Neural progenitor cell (in vitro differentiated cells): ENCODE measurements at regions not wholly inside any gene's neighbourhood (a gene's known extent, or its start where the extent isn't known, plus 50 kb on each side); places are given as distances from the start of the nearest gene placed in this dataset.

Source experiments
- EZH2 ChIP-seq: fragments of 200-600 bp; sonication (generic); IDR thresholded peaks from 2 replicates; pipeline ENCODE4 v1.6.1; 2017; ENCODE audit warnings: antibody characterized with exemption, mild to moderate bottlenecking, moderate library complexity
- EZH2phosphoT487 ChIP-seq: fragments of 200-600 bp; sonication (generic); IDR thresholded peaks from 2 replicates; pipeline ENCODE4 v1.6.1; 2017; ENCODE audit warnings: antibody characterized with exemption
- TF ChIP-seq, protein P1 (sequence below): fragments of 200-600 bp; sonication (generic); IDR thresholded peaks from 2 replicates; pipeline ENCODE4 v1.5.1; 2017; ENCODE audit warnings: antibody characterized with exemption, mild to moderate bottlenecking

DNA sequence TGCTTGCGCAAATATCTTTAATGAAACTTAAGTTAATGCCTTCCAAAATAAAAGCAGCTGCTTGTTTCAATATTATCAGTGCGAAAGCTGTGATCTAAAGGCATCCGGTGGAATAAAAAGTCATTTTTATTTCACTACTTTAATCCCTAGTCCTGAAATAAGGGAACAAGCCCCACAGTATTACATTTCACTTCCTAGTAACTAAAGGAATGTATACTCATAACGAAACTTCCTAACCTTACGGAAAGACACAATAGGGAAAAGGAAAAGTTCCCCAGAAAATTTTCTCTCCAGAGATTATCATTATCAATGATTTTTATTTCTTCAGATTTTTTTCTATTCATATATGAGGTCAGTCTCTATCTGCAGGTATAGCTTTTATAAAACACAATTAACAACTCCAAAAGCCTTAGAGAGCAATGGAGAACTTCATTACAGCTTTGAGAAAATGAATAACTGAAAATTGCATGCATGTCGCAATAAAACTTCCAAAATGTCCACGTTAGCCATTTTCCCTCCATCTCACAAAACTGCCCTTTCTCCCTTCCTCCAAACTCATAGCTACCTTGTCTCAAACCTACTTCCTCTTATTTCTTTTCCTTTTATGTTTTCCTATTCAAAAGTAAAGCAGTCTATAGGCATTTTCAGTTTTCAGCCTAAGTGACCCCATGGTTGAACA, 154.3 kb upstream of the MED13 start:
- TF ChIP-seq, protein P1, sequence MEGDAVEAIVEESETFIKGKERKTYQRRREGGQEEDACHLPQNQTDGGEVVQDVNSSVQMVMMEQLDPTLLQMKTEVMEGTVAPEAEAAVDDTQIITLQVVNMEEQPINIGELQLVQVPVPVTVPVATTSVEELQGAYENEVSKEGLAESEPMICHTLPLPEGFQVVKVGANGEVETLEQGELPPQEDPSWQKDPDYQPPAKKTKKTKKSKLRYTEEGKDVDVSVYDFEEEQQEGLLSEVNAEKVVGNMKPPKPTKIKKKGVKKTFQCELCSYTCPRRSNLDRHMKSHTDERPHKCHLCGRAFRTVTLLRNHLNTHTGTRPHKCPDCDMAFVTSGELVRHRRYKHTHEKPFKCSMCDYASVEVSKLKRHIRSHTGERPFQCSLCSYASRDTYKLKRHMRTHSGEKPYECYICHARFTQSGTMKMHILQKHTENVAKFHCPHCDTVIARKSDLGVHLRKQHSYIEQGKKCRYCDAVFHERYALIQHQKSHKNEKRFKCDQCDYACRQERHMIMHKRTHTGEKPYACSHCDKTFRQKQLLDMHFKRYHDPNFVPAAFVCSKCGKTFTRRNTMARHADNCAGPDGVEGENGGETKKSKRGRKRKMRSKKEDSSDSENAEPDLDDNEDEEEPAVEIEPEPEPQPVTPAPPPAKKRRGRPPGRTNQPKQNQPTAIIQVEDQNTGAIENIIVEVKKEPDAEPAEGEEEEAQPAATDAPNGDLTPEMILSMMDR: no peak
- TF ChIP-seq EZH2phosphoT487: no peak
- TF ChIP-seq EZH2: no peak
